Fibroblast of lung (primary cell): ENCODE measurements at regions not wholly inside any gene's neighbourhood (a gene's known extent, or its start where the extent isn't known, plus 50 kb on each side); places are given as distances from the start of the nearest gene placed in this dataset.

Source experiments
- CTCF ChIP-seq, 2 donors: IDR thresholded peaks in 1 of 2; conservative IDR thresholded peaks in 1 of 2; 1 replicate in 1 of 2; 2 replicates in 1 of 2; pipeline ENCODE4 v1.5.1; 2011 to 2012; ENCODE audit warnings: low read length in 2 of 2, control low read depth in 1 of 2, inconsistent platforms in 1 of 2, low read depth in 1 of 2, mild to moderate bottlenecking in 1 of 2
- EZH2 ChIP-seq: IDR thresholded peaks from 2 replicates; pipeline ENCODE4 v1.5.1; 2012; ENCODE audit warnings: low read length, control low read depth, mild to moderate bottlenecking; ENCODE audit errors: missing control alignments

GRCh38 chr1:229033480-229033879, 237.4 kb upstream of the RAB4A start:
- no peak for TF ChIP-seq CTCF (conservative IDR thresholded peaks at IDR 0.05 in 1 of 2, IDR thresholded peaks at IDR 0.05 in 1 of 2; ENCODE audit: low read depth in 1 of 2, low read length in 2 of 2)
- no peak for TF ChIP-seq EZH2
